HG03103 (cell line): ENCODE measurements at regions not wholly inside any gene's neighbourhood (a gene's known extent, or its start where the extent isn't known, plus 50 kb on each side); places are given as distances from the start of the nearest gene placed in this dataset.

Experiments used
- ATAC-seq: cut with Tn5 transposase; IDR thresholded peaks from one replicate; pipeline ENCODE4 v1.9.1; 2021; ENCODE audit warnings: low read depth; ENCODE audit not compliant: unreplicated experiment

DNA sequence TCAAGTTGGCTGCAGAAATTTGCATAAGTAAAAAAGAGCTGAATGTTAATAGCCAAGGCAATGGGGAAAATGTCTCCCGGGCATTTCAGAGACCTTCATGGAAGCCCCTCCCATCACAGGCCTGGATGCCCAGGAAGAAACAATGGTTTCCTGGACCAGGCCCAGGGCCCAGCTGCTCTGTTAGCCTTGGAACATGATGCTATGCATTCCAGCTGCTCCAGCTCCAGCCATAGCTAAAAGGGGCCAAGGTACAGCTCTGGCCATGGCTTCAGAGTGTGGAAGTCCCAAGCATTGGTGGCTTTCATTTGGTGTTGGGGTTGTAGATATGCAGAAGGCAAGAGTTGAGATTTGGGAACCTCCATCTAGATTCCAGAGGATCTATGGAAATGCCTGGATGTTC lies 508.3 kb downstream of the SPRY1 start:
- no peak for ATAC-seq

DNA sequence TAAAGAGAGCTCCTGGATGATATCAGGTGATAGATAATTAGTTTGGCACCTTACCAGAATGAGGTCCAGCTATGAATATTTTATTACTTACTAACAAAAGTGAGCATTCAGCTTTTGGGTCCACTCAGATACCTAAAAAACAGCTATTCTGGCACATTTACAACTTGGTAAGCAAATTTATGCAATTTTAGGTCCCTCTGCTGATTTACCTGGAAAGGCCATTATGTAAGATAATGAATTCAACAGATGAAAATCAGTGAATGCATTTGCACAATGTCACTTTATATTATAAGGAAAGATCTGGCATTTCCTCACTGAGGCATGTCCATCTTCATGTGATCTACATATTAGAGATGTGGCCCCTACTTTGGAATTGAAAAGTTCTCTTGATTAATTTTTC lies 517.0 kb downstream of the SPRY1 start:
- ATAC-seq, result no peak

DNA sequence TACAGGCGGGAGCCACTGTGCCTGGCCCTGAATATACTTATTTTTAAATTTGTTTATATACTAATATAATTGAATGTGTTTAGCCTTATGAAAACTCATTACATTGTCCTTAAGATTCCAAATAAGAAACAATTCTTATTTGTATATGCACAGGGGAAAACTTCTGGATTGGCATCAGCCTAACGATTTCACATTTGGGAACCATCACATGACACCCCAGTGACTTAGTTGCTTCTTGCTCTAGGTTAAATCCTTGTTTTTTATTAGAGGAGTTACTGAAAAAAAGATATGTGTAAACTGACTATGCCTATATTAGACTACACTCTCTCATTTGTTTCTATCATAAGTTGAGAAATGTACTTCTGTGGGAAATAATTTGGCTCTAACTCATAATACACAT lies 520.2 kb downstream of the SPRY1 start:
- no peak for ATAC-seq

DNA sequence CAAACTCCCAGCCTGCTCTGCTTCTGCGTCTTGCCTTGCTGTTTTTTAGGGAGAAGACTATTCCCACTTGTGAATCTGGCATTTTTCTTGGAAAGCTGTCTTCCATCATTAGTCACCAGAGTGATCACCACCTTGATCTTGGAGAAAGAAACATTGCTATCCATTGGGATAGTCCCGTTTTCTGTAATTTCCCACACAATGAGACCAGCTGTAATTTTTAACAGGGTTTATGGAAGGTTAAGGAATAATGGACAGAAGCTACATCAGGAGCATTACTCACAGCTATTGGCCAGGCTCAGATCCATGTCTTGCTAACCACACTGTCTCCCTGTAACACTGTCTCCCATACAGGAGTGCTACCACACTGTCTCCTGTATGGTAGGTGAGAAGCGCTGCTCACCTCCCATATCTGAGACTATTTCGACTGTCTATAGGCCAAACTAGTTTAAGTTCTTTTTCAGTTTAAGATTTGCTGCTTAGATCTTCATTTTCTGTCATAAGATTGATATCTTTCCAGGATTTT lies 523.0 kb downstream of the SPRY1 start:
- ATAC-seq, result no peak

DNA sequence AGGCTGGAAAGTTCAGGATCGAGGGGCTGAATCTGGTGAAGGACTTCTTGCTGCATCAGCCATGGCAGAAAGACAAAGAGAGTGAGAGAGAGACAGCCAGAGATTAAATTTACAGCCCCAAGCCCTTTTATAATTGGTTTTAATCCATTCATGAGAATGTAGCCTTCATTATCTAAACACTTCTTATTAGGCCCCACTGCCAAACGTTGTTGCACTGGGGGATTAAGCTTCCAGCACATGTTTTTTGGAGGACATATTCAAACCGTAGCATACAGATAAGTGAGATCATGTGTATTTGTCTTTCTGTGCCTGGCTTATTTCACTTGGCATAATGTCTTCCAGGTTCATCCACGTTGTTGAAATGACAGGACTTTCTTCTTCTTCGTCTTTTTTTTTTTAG lies 524.7 kb downstream of the SPRY1 start:
- ATAC-seq, result no peak

DNA sequence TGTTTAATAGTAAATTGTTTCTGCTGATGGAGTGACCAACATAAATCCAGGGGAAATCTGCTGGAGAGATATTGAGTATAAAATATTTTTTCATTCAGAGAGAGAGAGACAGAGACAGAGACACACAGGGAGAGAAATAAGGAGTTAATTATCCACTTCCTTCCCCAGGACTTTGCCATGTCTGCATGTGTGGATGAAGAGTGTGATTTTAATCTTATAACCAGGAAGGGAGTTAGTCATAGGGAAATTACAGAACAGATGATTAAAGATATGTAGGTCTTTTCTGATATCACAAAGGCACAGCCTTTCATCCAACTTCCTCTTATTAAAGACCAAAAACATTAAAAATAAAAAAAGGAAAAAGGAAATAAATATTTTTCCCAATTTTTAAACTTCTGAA lies 526.3 kb downstream of the SPRY1 start:
- ATAC-seq, result no peak

DNA sequence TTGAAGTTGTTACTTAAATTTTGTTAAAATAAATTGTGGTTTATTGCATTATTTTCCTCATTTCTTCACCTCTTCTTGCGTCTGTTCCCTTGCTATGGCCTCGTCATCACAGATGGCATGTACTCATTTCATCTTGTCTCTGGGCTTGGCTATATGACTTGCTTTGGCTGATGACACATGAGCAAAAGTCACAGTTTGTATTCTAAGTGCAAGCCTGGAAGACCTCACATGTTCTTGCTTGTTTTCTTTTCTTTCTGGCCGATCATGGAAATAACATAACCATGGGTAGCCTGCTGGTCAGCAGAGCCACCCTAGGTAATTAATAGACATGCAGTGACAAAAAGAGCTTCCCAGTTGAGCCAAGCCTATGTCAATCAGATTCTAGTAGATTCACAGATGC lies 527.9 kb downstream of the SPRY1 start:
- ATAC-seq, result no peak

DNA sequence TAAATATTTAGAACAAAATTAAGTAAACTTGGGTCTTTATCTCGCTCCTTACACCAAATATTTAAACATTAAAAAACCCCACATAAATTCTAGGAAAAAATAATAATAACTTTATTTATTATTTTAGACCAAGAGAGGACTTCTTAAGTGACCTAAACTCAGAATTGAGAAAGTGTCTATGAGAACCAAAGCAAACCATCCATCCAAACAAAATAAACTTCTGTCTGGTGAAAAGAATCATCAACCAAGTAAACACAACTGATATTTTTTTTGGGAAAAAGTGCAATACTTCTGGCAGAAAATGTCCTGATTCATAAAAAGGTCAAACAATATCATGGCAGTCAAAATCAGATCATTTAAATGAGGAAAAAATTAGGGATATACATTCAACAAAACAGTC lies 533.0 kb downstream of the SPRY1 start:
- no peak for ATAC-seq

DNA sequence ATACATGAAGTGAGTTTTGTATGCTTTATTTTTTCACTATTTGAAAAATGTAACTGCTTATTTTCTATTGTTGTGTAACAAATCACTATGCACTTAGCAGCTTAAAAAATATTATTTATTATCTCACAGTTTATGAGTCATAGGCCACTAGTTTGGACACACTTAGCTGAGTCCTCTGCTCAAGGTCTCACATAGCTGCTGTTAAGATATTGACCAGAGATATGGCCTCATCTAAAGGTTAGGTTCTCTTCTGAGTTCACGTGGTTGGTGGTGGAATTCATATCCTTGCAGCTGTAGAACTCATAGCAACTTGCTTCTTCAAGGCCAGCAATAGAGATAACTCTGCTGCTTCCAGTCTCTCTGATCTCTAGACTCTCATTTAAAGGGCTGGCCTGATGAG lies 534.4 kb downstream of the SPRY1 start:
- no peak for ATAC-seq

DNA sequence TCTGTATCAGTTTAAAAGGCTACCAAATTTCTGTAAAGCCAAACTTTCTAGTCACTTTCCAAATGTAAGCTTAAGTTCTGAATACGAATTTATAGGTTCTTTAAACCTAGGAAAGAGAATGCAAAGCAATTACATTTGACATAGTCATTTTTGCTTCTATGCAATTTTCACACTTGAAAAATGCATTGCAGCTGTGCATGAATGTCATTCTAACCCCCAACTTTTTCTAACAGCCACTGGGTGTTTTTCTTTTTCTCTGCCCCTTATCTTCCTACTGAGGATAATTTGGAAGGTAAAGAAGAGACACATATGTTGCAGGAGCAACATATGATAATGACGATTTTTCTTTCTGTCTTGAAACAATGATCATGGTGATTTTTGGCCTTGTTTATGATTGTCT lies 537.5 kb downstream of the SPRY1 start:
- ATAC-seq, result no peak

DNA sequence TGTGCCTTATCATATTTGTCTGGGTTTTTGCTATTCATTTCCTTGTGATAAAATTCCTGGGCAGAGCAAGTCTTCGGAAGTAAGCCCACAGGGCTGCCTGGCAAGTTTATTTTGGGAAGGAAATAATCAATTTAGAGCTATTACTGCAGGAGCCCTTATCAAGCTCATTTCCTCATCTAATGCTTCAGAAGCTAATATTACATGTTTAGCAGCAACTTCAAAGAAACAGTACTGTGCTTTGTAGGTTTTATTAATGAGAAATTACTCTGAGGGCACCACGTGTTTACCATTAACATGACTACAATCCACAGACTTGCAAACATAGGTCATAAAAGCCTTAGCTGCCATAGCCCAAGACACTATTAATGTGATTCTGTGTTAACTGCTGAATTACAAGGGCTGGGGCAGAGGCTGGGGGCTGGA lies 540.0 kb downstream of the SPRY1 start:
- no peak for ATAC-seq

DNA sequence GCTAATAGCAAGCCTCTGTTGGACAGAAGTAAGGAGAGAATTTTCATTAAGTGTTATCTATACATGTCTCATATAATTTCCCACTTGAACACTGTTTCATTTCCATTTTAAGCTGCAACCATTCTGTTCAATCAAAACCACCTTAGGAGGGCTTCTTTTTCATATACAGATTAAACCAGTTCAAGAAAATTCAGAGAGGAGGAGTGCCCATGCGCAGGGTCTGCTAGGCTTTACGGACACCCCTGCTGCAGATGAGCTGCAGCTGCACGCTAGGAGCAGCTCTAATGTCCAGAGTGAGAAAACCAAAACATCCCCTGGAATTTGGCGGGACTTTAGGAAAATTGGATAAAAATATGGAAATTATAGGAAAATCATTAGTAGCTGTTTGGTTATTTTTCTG lies 541.0 kb downstream of the SPRY1 start:
- ATAC-seq, result no peak

DNA sequence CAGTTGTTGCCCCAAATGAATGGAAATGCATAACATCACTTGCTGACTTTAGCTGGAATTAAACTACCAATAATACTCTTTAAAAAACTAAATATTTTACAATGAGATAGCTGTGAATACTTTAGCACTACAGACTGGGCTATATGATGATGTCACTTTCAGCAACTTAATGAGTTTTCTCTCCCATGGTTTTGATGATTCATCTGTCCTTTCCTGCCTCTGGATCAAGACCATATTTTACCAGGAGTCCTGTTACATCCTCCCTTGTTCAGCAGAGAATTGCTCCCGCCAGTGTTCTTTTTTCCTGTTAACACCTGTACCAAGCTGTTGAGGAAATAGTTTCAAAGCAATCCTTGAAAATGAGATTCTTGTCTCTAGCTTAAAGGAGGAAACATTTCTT lies 543.0 kb downstream of the SPRY1 start:
- no peak for ATAC-seq

DNA sequence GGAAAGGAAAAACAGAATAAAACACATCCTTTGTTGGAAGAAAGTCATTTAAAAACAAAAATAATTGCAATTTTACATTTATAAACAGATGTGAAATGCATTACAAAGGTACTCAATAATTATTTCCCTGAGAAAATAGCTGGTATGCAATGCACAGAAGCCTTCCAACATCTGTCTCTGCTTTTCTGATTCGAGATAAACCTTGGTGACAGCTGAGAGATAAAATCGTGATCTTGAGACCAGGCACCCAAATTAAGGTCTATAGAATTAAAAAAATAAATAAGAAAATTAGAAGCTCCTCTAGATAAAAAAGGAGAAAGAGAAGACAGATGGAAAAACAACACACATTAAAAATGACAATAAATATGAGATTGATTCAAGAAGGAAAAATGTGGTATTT lies 544.0 kb downstream of the SPRY1 start:
- ATAC-seq, result no peak

DNA sequence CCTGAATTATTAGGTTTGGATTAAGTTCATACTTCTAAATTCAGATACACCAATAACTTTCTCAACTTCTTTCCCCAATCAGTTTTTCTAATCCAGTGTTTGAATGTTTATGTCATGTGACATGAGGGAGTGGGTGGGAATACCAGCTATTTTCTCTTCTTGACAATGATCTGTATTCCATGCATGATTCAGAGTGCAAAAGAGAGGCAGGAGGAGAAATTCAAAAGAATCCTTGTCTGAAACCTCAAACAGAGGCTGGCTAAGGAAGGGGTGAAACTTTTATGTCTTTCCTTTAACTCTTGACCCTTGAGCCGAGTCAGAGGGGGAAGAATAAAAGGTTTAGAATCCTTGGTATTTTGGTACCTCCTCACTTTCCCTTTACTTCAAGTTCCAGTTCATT lies 544.7 kb downstream of the SPRY1 start:
- no peak for ATAC-seq

DNA sequence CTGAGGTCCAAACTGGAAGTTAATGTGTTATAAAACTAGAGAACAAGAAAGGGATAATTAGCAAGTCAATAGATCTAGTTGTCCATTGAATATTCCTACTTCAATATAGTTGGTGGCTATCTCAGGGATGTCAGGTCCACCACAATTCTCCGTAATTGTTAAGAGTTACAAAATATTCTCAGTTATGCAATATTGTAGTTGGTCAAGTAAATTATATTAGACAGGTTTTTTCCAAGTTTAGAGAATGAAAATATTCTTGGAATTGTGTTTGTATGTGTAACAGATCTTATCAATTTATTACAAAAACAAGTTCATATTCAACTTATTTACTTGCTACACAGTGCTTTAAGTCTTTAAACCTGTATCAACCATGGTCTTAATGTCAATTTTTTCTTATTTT lies 547.4 kb downstream of the SPRY1 start:
- ATAC-seq, result no peak

DNA sequence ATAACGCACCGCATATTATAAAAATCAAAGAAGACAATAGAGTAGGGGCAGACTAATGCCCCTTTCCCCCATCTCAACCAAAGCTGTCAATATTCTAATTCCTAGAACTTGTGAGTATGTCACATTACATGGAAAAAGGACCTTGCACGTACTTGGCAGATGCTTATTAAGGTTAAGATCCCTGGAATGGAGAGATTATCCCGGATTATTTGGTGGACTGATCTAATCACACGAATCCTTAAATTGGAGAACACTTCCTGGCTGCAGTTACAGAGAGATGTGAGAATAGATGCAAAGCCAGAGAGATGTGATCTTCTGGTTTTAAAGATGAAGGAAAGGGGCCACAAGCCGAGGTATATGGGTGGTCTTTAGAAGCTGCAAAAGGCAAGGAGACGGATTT lies 548.7 kb downstream of the SPRY1 start:
- ATAC-seq, result no peak

DNA sequence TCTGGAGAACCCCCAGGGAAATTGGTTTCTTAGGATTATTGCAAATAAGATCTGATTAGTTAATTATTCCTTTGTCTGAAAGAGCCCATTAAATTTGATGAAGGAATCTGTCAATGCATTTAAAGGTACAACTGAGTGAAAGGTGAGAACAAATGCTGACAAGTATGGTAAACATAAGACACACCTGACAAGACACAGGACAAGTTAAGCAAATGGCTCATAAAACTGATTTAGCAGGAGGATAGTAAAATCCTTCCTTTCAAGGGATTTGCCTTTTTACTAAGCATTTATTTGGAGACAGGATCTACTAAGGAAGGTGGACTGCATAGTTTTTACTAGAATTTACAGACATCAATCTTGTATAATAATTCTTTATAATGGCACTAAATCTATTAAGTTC lies 553.9 kb downstream of the SPRY1 start:
- no peak for ATAC-seq

DNA sequence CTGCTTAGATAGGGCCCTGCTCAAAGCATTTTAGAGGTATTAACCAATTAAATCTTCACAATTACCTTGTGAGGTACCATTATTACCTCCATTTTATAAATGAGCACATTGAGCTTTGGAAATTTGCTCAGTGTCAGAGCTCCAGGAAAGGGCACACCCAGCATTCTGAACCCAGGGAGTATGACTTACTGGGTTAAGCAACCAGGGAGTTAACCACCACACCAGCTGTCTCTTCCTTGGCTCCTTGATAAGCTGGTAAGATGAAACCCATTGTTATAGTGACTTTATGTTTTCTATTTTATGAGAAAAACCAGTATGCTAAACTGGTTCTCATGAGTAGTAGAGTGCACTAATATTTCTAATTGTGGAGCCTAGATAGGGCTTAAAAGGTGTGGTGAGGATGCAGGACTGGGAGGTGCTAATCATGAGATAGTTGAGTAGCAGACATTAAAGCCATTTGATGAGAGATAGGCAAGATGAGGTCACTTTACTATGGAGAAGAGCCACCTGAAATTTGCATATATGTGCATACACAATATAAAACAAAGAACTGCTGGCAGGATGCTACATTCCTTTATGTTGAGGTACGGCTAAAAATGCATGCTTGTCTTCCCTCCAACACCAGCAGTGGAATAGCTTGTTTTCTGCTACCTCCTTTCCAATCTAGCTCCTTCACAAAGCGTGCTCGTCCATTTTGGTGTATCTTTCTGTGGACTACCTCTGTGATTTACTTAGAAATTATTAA lies 556.1 kb downstream of the SPRY1 start:
- no peak for ATAC-seq

DNA sequence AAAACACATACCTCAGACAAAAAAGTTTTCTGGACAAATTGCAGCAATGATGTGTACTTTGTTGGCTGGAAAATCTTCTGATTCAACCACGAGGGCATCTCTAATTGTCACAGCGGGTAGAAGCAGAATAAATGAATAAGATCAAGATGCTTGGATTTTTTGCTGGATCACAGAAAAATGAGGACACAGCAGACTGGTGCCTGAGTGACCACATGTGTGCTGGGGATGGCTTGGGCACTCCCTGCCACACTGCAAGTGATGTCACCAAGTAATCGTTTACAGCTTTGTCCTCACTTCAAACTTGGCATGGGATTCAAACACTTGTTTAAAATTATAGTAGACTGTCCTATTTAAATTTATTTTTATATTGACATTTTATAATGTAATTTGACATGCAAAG lies 557.0 kb downstream of the SPRY1 start:
- ATAC-seq, result no peak

DNA sequence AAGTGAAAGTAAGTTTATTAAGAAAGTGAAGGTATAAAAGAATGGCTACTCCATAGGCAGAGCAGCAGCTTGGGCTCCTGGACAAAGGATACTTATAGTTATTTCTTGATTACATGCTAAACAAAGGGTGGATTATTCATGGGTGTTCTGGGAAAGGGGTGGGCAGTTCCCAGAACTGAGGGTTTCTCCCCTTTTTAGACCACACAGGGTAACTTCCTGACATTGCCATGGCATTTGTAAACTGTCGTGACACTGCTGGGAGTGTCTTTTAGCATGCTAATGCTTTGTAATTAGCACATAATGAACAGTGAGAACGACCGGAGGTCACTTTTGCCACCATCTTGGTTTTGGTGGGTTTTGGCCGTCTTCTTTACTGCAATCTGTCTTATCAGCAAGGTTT lies 557.6 kb downstream of the SPRY1 start:
- no peak for ATAC-seq

DNA sequence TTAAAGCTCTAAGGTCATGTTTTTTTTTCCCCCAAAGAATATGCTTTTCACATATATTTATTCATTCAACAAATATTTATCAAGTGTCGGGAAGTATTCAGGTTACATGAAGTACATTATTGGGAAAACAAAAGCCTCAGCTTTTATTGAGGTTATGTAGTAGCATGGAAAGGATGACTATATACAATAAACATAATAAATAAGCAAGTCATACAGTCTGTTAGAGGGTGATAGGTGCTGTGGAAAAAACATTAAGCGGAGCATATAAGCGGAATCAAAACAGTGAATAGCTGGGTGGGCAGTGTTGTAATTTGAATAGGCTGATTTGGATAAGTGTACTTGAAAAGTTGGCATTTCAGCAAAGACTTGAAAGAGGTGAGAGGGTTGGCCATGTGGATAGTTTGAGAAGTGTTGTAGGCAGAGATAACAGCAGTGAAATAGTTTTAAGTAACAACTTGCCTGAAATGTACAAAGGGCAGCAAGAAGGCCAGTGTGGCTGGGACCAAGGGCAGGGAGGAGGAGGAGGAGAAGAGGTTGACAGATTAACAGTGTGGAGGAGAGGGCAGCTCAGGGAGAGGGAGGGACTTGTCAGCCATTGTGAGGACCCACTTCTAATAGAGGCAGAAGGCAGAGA lies 558.7 kb downstream of the SPRY1 start:
- no peak for ATAC-seq
